ENCODE measurements at regions not wholly inside any gene's neighbourhood (a gene's known extent, or its start where the extent isn't known, plus 50 kb on each side); places are given as distances from the start of the nearest gene placed in this dataset.

GRCh38 chr3:34301313-34301712 lies 502.9 kb downstream of the PDCD6IP start (continued):
- TF ChIP-seq REST (IDR thresholded peaks at IDR 0.05; ENCODE audit: unreplicated experiment) (no peak), CTCF (conservative IDR thresholded peaks at IDR 0.05; ENCODE audit: low read depth in 2 of 2) (no peak), EZH2 (IDR thresholded peaks at IDR 0.05; ENCODE audit: low read depth, unreplicated experiment) (no peak)

- Mint-ChIP-seq H3K36me3 (ENCODE audit: low read depth) (peaks cover 5% of the 10 kb centered on the region; the same call in 1 of the 3 replicates), H3K27me3 (ENCODE audit: insufficient read depth, low read depth, poor library complexity) (peaks cover 5% of the 10 kb centered on the region), H3K4me1 (peaks cover 30% of the 10 kb centered on the region), H3K9me3 (peaks cover 5% of the 10 kb centered on the region; the same call in 1 of the 3 replicates), H3K27ac (no peak overlapping the region), H3K4me3 (no peak overlapping the region)
- Histone ChIP-seq H3K4me1 (ENCODE audit: insufficient read depth) (peaks cover 22% of the 10 kb centered on the region), H2AFZ (no peak overlapping the region), H3K27ac (ENCODE audit: low read depth) (no peak overlapping the region), H4K20me1 (replicated peaks; ENCODE audit: insufficient read depth) (peaks cover 4% of the 10 kb centered on the region; the same call in 1 of the 2 replicates), H3K36me3 (ENCODE audit: insufficient read depth) (no peaks in the 10 kb centered on the region), H3K9me2 (ENCODE audit: insufficient read depth) (peaks cover 15% of the 10 kb centered on the region), H3F3A (replicated peaks; ENCODE audit: low read depth) (no peaks in the 10 kb centered on the region), H3K4me2 (no peak overlapping the region), H3K79me2 (replicated peaks; ENCODE audit: insufficient read depth) (no peaks in the 10 kb centered on the region), H3K27me3 (ENCODE audit: insufficient read depth) (peaks cover 45% of the 10 kb centered on the region), H3K4me3 (no peak overlapping the region)
- ATAC-seq (no peak), DNase-seq (ENCODE audit: low spot score) (no peak)
- TF ChIP-seq REST (IDR thresholded peaks at IDR 0.05; ENCODE audit: unreplicated experiment) (no peak), POLR2AphosphoS5 (IDR thresholded peaks at IDR 0.05; ENCODE audit: low read depth) (no peak), NANOG (IDR thresholded peaks at IDR 0.05; ENCODE audit: borderline replicate concordance) (no peak), ETS1 (IDR thresholded peaks at IDR 0.05) (no peak), CTCF (conservative IDR thresholded peaks at IDR 0.05; ENCODE audit: low read depth in 2 of 2) (no peak), ZNF114 (CRISPR knock-in tag; IDR thresholded peaks at IDR 0.05) (no peak), STAT1 (IDR thresholded peaks at IDR 0.05; ENCODE audit: unreplicated experiment) (no peak), EZH2 (IDR thresholded peaks at IDR 0.05; ENCODE audit: low read depth, unreplicated experiment) (no peak), CREB1 (CRISPR knock-in tag; IDR thresholded peaks at IDR 0.05; ENCODE audit: low read depth) (no peak), JUNB (IDR thresholded peaks at IDR 0.05; ENCODE audit: unreplicated experiment) (no peak), EZH2phosphoT487 (IDR thresholded peaks at IDR 0.05; ENCODE audit: unreplicated experiment) (no peak), ZNF331 (CRISPR knock-in tag; IDR thresholded peaks at IDR 0.05; ENCODE audit: low read depth) (no peak)
Observed at GRCh38 chr3:34305266-34305665, 506.8 kb downstream of the PDCD6IP start.

Measured in GM23338 (cell line).